A673 (cell line): ENCODE measurements at regions not wholly inside any gene's neighbourhood (a gene's known extent, or its start where the extent isn't known, plus 50 kb on each side); places are given as distances from the start of the nearest gene placed in this dataset.

Experiments
- BruUV-seq: library from RNA; stranded (reverse); fragments of 400-500 nt; replicated peaks from 2 replicates; lab custom pipeline; 2021; lab: Mats Ljungman, UMichigan
- CTCF ChIA-PET: fragments of 300-600 bp; sonication (Branson Sonifier 250); formaldehyde crosslinking; loops from one replicate; lab custom pipeline; 2022; ENCODE audit warnings: antibody characterized with exemption; lab: Charles Lee
- POLR2A ChIA-PET: fragments of 300-600 bp; sonication (Branson Sonifier 250); formaldehyde crosslinking; loops from one replicate; lab custom pipeline; 2022; ENCODE audit warnings: antibody characterized with exemption; ENCODE audit not compliant: low non-redundant PET; lab: Charles Lee
- DNase-seq: peaks from one replicate; pipeline ENCODE4 v3.0.0-alpha.2; 2015; ENCODE audit warnings: low spot score
- H3K27ac ChIP-seq: fragments of 200-600 bp; sonication (generic); 2 replicates; pipeline ENCODE4 v1.5.1; 2016; ENCODE audit warnings: mixed run types, low read depth, mild to moderate bottlenecking, mixed read lengths, antibody characterized with exemption, low read length; ENCODE audit not compliant: poor library complexity, severe bottlenecking
- H3K27me3 ChIP-seq: fragments of 200-600 bp; sonication (generic); replicated peaks from 2 replicates; pipeline ENCODE4 v1.6.1; 2017; ENCODE audit warnings: mixed run types, low read depth, mild to moderate bottlenecking, mixed read lengths, antibody characterized with exemption, low read length; ENCODE audit not compliant: insufficient read depth, poor library complexity
- H3K36me3 ChIP-seq: fragments of 200-600 bp; sonication (generic); 2 replicates; pipeline ENCODE4 v1.6.1; 2016; ENCODE audit warnings: mixed run types, mild to moderate bottlenecking, mixed read lengths, antibody characterized with exemption, low read length; ENCODE audit not compliant: insufficient read depth, poor library complexity, severe bottlenecking
- H3K4me1 ChIP-seq: fragments of 200-600 bp; sonication (generic); 2 replicates; pipeline ENCODE4 v1.6.1; 2017; ENCODE audit warnings: mixed run types, mild to moderate bottlenecking, mixed read lengths, antibody characterized with exemption, low read length; ENCODE audit not compliant: insufficient read depth, poor library complexity, severe bottlenecking
- H3K4me3 ChIP-seq: fragments of 200-600 bp; sonication (generic); 2 replicates; pipeline ENCODE4 v1.5.1; 2016; ENCODE audit warnings: low read depth, mixed run types, mild to moderate bottlenecking, mixed read lengths, low read length; ENCODE audit not compliant: poor library complexity, severe bottlenecking
- H3K9me3 ChIP-seq: fragments of 200-600 bp; sonication (generic); 2 replicates; pipeline ENCODE4 v1.6.1; 2016; ENCODE audit warnings: mixed run types, low read depth, mild to moderate bottlenecking, mixed read lengths, antibody characterized with exemption, low read length; ENCODE audit not compliant: poor library complexity, severe bottlenecking
- CTCF ChIP-seq: fragments of 300-800, 200-600 bp; sonication (generic); conservative IDR thresholded peaks from 2 replicates; pipeline ENCODE4 v1.5.1; 2017; ENCODE audit warnings: low read depth, mild to moderate bottlenecking, antibody characterized with exemption, low read length, moderate library complexity, mixed read lengths
- EZH2 ChIP-seq: fragments of 200-600 bp; sonication (generic); IDR thresholded peaks from 2 replicates; pipeline ENCODE4 v1.6.1; 2017; ENCODE audit warnings: borderline replicate concordance, low read depth, mild to moderate bottlenecking, mixed read lengths, antibody characterized with exemption, low read length; ENCODE audit not compliant: poor library complexity, severe bottlenecking
- intact Hi-C: fragments of 100-400 bp; cut with micrococcal nuclease; formaldehyde crosslinking; loops from one replicate; pipeline ENCODE4 v1.10.0; 2022; ENCODE audit not compliant: unreplicated experiment

GRCh38 chr3:104460477-104461406 lies 906.0 kb upstream of the ALCAM start:
- intact Hi-C loops = loop anchor here (10.0 kb wide), 1 partner anchor 356 kb away; no protein-coding TSS in a partner anchor
- ChIA-PET CTCF (interaction anchor here (0.6 to 0.9 kb wide), 3 partner anchors 120 to 1612 kb away, joined by 3 to 6 read pairs (median 3); no protein-coding TSS in a partner anchor), POLR2A (no interaction called here)
- Histone ChIP-seq H3K9me3 (no peaks in the 10 kb centered on the region), H3K4me3 (no peak overlapping the region), H3K27me3 (no peaks in the 10 kb centered on the region), H3K36me3 (no peaks in the 10 kb centered on the region), H3K4me1 (no peaks in the 10 kb centered on the region), H3K27ac (no peak overlapping the region)
- no TSS peak for BruUV-seq
- peak; percentile 62 for DNase-seq
- peak; percentile 61 for TF ChIP-seq CTCF
- no peak for TF ChIP-seq EZH2

- Histone ChIP-seq H3K27me3 (no peaks in the 10 kb centered on the region), H3K27ac (no peak overlapping the region), H3K9me3 (no peaks in the 10 kb centered on the region), H3K36me3 (no peaks in the 10 kb centered on the region), H3K4me3 (no peak overlapping the region), H3K4me1 (no peaks in the 10 kb centered on the region)
- DNase-seq = no peak
- no peak for TF ChIP-seq CTCF
- TF ChIP-seq EZH2 = no peak
- intact Hi-C loops = loop anchor here (10.0 kb wide), 1 partner anchor 357 kb away; no protein-coding TSS in a partner anchor
- CTCF ChIA-PET = interaction anchor here (0.7 to 0.9 kb wide), 2 partner anchors 121 to 351 kb away, joined by 3 to 6 read pairs; no protein-coding TSS in a partner anchor
- no TSS peak for BruUV-seq
- POLR2A ChIA-PET = no interaction called here
Observed at GRCh38 chr3:104461431-104461830, 905.3 kb upstream of the ALCAM start.

GRCh38 chr3:104472221-104472620 lies 894.5 kb upstream of the ALCAM start:
- no peaks in the 10 kb centered on the region for H3K4me1 ChIP-seq
- H3K4me3 ChIP-seq = no peak overlapping the region
- TF ChIP-seq EZH2 (no peak), CTCF (no peak)
- no TSS peak for BruUV-seq
- intact Hi-C loops = no loop called here
- H3K36me3 ChIP-seq = no peaks in the 10 kb centered on the region
- H3K9me3 ChIP-seq = peaks cover 23% of the 10 kb centered on the region
- peak; percentile 78 for DNase-seq
- no peaks in the 10 kb centered on the region for H3K27me3 ChIP-seq
- CTCF ChIA-PET = no interaction called here
- POLR2A ChIA-PET = no interaction called here
- H3K27ac ChIP-seq = no peak overlapping the region
